Activated CD8-positive, alpha-beta memory T cell treated with anti-CD3 and anti-CD28 coated beads, Interleukin-2, amount 10 ng/mL, durations not matched to agents 7 days and 5 days (primary cell): ENCODE measurements at regions not wholly inside any gene's neighbourhood (a gene's known extent, or its start where the extent isn't known, plus 50 kb on each side); places are given as distances from the start of the nearest gene placed in this dataset.

Source experiments
- ATAC-seq: fragments of 150-1000 bp; cut with Tn5 transposase; one replicate; pipeline ENCODE4 v1.10.0; 2021; ENCODE audit warnings: moderate library complexity
- CTCF ChIA-PET: fragments of 350-600 bp; sonication (Branson Sonifier 250); formaldehyde crosslinking; loops from one replicate; lab custom pipeline; 2021; ENCODE audit warnings: antibody characterized with exemption; lab: Charles Lee
- DNase-seq: peaks from one replicate; pipeline ENCODE4 v3.0.0-alpha.2; 2020
- H3K27ac Mint-ChIP-seq: one replicate; pipeline ENCODE4 v1.8.0; 2021; ENCODE audit warnings: mild to moderate bottlenecking, mixed read lengths
- H3K27me3 Mint-ChIP-seq: one replicate; pipeline ENCODE4 v1.8.0; 2021; ENCODE audit warnings: mixed read lengths
- H3K36me3 Mint-ChIP-seq: one replicate; pipeline ENCODE4 v1.8.0; 2021; ENCODE audit warnings: mild to moderate bottlenecking, mixed read lengths
- H3K4me1 Mint-ChIP-seq: one replicate; pipeline ENCODE4 v1.8.0; 2021; ENCODE audit warnings: mixed read lengths
- H3K4me3 Mint-ChIP-seq: one replicate; pipeline ENCODE4 v1.8.0; 2021; ENCODE audit warnings: mild to moderate bottlenecking, moderate library complexity, mixed read lengths
- H3K9me3 Mint-ChIP-seq: one replicate; pipeline ENCODE4 v1.8.0; 2022; ENCODE audit warnings: low read depth, mixed read lengths

DNA sequence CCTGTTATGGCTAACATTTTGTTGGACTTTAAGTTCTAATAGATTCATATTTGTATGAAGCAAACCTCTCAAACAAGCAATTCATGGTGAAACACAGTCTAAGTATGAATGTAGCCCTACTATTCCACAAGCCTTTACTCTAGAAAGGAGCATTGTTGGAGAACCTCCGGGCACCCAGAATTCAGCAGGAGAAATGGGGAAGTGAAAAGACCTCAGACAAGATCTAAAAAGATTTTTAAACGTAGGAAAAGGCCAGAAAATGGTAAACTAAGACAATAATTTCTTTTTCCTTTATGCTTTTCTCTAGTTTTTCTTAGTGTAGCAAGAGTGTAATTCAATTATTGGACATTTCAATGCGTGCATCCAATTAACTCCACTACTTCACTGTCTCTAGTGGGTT, 426.4 kb downstream of the INSC start:
- ATAC-seq (no peak), DNase-seq (no peak)
- H3K27ac Mint-ChIP-seq = no peak overlapping the region
- H3K4me3 Mint-ChIP-seq = no peak overlapping the region
- H3K4me1 Mint-ChIP-seq = no peaks in the 10 kb centered on the region
- CTCF ChIA-PET = no interaction called here
- H3K36me3 Mint-ChIP-seq = no peaks in the 10 kb centered on the region
- no peaks in the 10 kb centered on the region for H3K27me3 Mint-ChIP-seq
- no peaks in the 10 kb centered on the region for H3K9me3 Mint-ChIP-seq

DNA sequence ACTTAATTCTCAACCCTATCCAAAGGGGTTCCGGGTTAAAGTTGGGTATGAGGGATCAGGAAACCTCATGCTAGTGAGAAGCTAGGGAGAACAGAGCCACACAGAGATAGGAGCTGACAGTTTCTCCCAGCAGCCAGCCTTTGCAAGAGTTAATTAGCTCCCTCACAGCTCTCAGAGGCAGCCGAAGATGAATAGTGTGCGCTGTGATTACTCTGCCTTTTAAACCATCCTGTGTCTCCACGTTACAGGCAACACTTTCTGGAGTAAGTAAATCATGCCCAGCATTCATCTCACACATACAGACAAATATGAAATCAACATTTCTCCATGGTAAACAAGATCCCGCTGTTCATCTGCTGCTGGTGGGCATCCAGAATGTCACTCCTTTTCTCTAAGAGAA, 429.6 kb downstream of the INSC start:
- Mint-ChIP-seq H3K4me1 (no peaks in the 10 kb centered on the region), H3K36me3 (no peaks in the 10 kb centered on the region), H3K27me3 (no peaks in the 10 kb centered on the region), H3K9me3 (no peaks in the 10 kb centered on the region), H3K4me3 (no peak overlapping the region), H3K27ac (no peak overlapping the region)
- ATAC-seq = no peak
- CTCF ChIA-PET = no interaction called here
- no peak for DNase-seq

DNA sequence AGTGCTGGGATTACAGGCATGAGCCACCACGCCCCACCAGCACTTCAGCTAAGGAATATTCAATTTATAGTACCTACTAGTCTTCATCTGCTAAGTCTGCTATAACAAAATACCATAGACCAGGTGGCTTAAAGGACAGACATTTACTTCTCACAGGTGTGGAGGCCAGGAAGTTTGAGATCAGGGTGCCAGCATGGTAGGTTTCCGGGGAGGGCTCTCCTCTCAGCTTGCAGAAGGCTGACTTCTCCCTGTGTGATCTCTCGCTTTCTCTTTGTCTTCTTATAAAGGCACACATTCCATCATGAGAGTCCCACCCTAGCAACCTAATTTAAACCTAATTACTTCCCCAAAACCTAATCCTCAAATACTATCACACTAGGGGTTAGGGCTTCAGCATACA, 433.0 kb downstream of the INSC start:
- Mint-ChIP-seq H3K4me3 (no peak overlapping the region), H3K9me3 (peaks cover 2% of the 10 kb centered on the region), H3K27me3 (no peaks in the 10 kb centered on the region), H3K4me1 (no peaks in the 10 kb centered on the region), H3K27ac (no peak overlapping the region), H3K36me3 (no peaks in the 10 kb centered on the region)
- CTCF ChIA-PET = no interaction called here
- ATAC-seq = no peak
- DNase-seq = no peak

DNA sequence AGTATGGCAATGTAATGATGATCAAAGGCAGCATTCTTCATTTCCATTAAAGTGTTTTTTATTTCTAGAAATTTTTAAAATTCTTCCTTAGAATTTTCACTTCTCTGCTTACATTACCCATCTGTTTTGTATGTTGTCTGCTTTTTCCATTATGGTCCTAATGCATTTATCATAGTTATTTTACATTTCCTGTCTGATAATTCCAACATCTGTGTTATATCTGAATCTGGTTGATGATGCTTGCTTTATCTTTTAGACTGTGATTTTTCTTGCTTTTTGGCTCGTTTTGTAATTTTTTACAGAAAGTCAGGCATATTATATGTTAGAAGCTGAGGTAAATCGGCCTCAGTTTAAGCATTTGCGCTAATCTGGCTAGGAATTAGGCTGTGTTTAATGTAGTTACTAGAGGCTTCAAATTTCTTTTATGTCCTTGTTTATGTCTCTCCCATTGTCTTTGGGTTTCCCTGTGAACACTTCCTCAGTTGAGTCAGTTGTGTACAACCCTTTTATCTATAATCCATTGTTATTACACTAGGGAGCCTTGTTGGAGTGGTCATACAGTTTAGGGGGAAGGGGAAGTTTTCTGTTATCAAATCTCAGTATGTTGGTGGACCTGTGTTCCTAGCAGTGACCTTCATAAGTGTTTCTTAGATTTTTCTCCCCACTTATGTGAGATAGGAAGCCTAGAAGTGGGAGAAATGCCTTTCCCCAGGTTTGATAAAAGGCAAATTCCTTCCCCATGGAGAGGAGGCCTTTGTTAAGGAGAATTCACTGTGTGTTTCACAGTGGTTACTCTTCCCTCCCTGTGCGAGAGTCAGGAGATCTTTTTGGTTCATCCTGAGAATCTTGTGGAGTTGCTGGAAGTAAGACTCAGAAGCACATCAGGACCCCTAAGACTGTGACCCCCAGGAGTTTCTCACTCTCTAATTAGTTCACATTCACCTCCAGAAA, 437.5 kb downstream of the INSC start:
- CTCF ChIA-PET = no interaction called here
- ATAC-seq (no peak), DNase-seq (no peak)
- H3K4me3 Mint-ChIP-seq = no peak overlapping the region
- H3K36me3 Mint-ChIP-seq = no peaks in the 10 kb centered on the region
- no peaks in the 10 kb centered on the region for H3K4me1 Mint-ChIP-seq
- peaks cover 2% of the 10 kb centered on the region for H3K9me3 Mint-ChIP-seq
- H3K27ac Mint-ChIP-seq = no peak overlapping the region
- H3K27me3 Mint-ChIP-seq = no peaks in the 10 kb centered on the region

DNA sequence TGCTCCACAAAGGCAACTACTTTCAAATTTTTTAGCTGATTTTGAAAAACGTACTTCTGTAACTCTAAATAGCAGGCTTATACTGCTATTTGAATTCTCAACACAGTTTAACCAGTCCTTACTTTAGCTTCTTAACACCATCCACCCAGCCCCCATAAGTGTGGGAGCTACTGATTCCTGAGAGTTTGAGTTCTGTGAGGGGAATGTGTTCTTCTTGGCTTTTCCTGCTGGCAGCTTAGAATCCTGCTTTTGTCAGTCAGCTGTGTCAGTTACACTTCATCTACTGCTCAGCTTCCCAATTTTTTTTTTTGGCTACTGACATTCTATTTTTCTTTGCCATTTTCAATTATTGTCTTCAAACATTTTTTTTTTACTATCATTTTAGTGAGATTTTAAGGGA, 440.4 kb downstream of the INSC start:
- ATAC-seq (no peak), DNase-seq (no peak)
- no peaks in the 10 kb centered on the region for H3K27me3 Mint-ChIP-seq
- no peak overlapping the region for H3K27ac Mint-ChIP-seq
- no peaks in the 10 kb centered on the region for H3K4me1 Mint-ChIP-seq
- H3K4me3 Mint-ChIP-seq = no peak overlapping the region
- H3K9me3 Mint-ChIP-seq = peaks cover 2% of the 10 kb centered on the region
- CTCF ChIA-PET = no interaction called here
- H3K36me3 Mint-ChIP-seq = no peaks in the 10 kb centered on the region

DNA sequence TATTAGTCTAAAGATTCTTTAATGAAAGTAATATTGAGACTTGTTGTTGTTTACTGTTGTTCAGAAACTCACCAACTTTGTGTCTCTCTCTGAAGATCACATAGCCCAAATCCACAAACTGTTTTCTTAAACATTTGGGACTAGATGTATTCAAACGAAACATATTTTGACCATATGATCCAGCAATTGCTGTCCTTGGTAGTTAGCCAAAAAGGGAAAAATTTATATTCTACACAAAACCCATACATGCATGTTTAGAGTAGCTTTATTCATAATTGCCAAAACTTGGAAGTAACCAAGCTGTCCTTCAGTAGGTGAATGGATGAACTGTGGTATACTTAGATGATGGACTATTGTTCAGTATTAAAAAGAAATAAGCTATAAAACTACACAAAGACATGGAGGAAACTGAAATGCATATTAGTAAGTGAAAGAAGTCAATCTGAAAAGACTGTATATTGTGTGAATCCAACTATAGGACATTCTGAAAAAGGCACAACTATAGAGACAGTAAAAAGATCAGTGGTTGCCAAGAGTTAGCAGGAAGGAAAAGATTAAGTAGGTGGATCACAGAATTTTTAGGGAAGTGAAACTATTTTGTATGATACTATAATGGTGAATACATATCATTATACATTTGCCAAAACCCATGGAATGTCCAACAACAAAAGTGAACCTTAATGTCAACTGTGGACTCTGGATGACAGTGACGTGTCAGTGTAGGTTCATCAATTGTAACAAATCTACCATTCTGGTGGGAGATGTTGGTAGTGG, 442.9 kb downstream of the INSC start:
- no peak overlapping the region for H3K27ac Mint-ChIP-seq
- DNase-seq = no peak
- H3K4me3 Mint-ChIP-seq = no peak overlapping the region
- no peaks in the 10 kb centered on the region for H3K4me1 Mint-ChIP-seq
- no peaks in the 10 kb centered on the region for H3K9me3 Mint-ChIP-seq
- H3K27me3 Mint-ChIP-seq = no peaks in the 10 kb centered on the region
- CTCF ChIA-PET = no interaction called here
- no peaks in the 10 kb centered on the region for H3K36me3 Mint-ChIP-seq
- ATAC-seq = no peak

DNA sequence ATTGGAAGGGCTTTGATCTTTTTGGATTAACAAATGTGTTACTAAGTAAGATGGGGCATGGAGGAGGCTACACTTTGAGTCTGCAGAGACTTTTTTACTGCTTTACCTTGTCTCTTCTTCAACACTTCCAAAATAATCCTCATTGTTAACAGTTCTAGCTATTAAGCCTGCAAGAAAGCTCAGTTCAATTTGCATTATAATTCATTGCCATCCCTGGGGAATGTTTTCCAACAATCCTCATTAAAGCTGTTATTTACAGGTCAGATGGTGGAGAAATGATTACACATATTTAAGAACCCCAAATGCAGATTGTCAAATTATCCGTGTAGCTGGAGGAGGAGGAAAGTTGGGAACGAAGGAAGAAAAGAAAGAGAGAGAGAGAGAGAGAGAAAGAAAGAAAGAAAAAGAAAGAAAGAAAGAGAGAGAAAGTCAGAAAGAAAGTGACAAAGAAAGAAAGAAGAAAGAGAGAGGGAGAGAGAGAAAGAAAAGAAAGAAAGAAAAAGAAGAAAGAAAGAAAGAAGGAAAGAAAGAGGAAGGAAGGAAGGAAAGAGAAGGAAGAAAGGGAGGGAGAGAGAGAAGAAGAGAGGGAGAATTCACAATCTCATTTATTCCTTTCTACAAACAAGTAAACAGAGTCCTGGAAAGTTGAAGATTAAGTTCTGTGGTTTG, 443.9 kb downstream of the INSC start:
- Mint-ChIP-seq H3K9me3 (no peaks in the 10 kb centered on the region), H3K4me1 (no peaks in the 10 kb centered on the region), H3K27ac (no peak overlapping the region), H3K4me3 (no peak overlapping the region), H3K36me3 (no peaks in the 10 kb centered on the region), H3K27me3 (no peaks in the 10 kb centered on the region)
- DNase-seq = no peak
- CTCF ChIA-PET = no interaction called here
- ATAC-seq = no peak

DNA sequence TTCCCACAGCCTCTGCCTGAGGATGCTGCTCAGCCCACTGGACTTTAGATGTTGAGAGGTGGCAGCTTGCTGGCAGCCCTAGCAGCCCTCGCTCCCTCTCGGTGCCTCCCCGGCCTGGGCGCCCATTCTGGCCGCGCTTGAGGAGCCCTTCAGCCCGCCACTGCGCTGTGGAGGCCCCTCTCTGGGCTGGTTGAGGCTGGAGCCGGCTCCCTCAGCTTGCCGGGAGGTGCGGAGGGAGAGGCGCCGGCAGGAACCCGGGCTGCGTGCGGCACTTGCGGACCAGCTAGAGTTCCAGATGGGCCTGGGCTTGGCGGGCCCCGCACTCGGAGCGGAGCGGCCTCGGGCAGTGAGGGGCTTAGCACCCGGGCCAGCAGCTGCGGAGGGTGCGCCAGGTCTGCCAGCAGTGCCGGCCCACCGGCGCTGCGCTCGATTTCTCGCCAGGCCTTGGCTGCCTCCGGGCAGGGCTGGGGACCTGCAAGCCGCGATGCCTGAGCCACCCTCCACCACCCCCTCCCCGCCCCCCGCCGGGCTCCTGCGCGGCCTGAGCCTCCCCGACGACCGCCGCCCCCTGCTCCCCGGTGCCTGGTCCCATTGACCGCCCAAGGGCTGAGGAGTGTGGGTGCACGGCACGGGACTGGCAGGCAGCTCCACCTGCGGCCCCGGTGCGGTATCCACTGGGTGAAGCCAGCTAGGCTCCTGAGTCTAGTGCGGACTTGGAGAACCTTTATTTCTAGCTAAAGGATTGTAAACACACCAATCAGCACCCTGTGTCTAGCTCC, 446.2 kb downstream of the INSC start:
- no peaks in the 10 kb centered on the region for H3K9me3 Mint-ChIP-seq
- H3K4me3 Mint-ChIP-seq = no peak overlapping the region
- no peaks in the 10 kb centered on the region for H3K4me1 Mint-ChIP-seq
- DNase-seq (no peak), ATAC-seq (no peak)
- CTCF ChIA-PET = no interaction called here
- no peak overlapping the region for H3K27ac Mint-ChIP-seq
- H3K27me3 Mint-ChIP-seq = no peaks in the 10 kb centered on the region
- H3K36me3 Mint-ChIP-seq = no peaks in the 10 kb centered on the region

DNA sequence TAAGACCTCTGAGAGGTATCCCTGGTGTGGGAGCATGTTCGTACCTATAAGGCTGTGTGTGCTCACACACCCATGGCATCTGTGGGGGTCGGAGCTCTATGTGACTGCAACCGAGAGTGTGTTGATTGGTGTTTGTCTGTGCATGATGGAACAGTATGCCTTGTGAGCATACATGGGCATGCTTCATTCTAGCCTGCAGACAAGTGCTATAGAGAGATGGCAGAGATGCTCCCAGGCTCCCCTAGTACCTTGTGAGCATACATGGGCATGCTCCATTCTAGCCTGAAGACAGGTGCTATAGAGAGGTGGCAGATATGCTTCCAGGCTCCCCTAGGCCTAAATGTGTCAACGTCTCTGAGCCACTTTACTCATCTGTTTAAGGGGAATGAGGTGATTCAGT, 447.5 kb downstream of the INSC start:
- Mint-ChIP-seq H3K27me3 (no peaks in the 10 kb centered on the region), H3K9me3 (no peaks in the 10 kb centered on the region), H3K36me3 (no peaks in the 10 kb centered on the region), H3K4me3 (no peak overlapping the region), H3K4me1 (no peaks in the 10 kb centered on the region), H3K27ac (no peak overlapping the region)
- CTCF ChIA-PET = no interaction called here
- ATAC-seq (no peak), DNase-seq (no peak)

DNA sequence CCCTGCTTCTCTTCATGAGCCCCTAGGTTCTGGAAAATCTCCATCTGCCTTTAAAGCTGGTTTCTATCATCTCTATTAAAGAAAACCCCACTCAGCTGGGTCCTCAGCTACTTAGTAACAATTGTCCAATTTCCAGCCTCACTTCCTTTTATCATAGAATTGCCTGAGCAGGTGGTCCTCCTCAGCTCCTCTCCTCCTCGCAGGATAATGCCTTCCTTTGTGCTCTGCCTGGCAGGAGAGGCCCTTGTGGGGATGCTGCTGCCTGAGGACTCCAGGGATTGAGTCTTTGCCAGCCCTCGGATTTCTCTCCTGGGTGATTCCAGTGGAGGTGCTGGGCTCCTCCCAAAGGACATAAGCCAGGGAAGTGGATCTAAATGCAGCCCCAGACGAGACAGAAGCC, 448.3 kb downstream of the INSC start:
- Mint-ChIP-seq H3K9me3 (no peaks in the 10 kb centered on the region), H3K36me3 (no peaks in the 10 kb centered on the region), H3K4me1 (no peaks in the 10 kb centered on the region), H3K4me3 (no peak overlapping the region), H3K27me3 (no peaks in the 10 kb centered on the region), H3K27ac (no peak overlapping the region)
- no peak for DNase-seq
- no peak for ATAC-seq
- CTCF ChIA-PET = no interaction called here

DNA sequence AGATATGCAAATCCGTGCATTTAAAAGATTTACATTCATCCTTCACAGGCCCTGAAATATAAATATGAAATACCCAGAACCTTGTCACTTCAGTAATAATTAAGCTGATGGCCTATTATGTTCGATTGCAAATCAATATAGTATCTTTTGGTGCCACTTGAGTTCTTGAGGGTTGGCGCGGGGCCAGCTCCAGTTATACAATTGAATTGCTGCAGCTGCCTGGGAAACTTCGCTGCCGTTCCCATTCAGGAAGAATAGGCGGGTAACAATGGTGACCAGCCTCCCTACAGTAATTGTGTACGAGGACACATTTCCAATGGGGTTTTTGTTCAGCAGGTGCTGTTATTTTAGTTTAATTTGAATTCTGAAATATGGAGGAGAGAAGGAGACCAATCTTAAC, 451.2 kb downstream of the INSC start:
- no peak overlapping the region for H3K27ac Mint-ChIP-seq
- no peaks in the 10 kb centered on the region for H3K4me1 Mint-ChIP-seq
- no peaks in the 10 kb centered on the region for H3K36me3 Mint-ChIP-seq
- DNase-seq = no peak
- no peaks in the 10 kb centered on the region for H3K9me3 Mint-ChIP-seq
- CTCF ChIA-PET = no interaction called here
- ATAC-seq = no peak
- H3K27me3 Mint-ChIP-seq = no peaks in the 10 kb centered on the region
- no peak overlapping the region for H3K4me3 Mint-ChIP-seq

DNA sequence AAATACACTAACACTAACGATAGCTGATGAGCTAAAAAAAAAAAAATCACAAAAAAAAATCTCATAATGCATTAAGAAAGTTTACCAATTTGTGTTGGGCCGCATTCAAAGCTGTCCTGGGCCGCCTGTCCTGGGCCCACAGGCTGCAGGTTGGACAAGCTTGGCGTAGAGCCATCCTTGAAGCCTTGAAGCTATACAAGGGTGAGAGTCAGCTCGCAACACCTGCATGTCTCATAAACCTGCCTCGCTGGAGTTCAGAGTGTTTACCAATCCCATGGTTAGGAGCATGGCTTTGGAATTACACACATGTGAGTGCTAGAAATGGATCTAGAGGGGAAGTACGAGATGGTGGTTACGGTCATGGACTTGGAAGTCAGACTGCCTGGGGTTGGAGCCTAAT, 453.7 kb downstream of the INSC start:
- no peak for ATAC-seq
- Mint-ChIP-seq H3K9me3 (no peaks in the 10 kb centered on the region), H3K4me1 (no peaks in the 10 kb centered on the region), H3K4me3 (no peak overlapping the region), H3K27me3 (no peaks in the 10 kb centered on the region), H3K36me3 (no peaks in the 10 kb centered on the region), H3K27ac (no peak overlapping the region)
- CTCF ChIA-PET = no interaction called here
- no peak for DNase-seq

DNA sequence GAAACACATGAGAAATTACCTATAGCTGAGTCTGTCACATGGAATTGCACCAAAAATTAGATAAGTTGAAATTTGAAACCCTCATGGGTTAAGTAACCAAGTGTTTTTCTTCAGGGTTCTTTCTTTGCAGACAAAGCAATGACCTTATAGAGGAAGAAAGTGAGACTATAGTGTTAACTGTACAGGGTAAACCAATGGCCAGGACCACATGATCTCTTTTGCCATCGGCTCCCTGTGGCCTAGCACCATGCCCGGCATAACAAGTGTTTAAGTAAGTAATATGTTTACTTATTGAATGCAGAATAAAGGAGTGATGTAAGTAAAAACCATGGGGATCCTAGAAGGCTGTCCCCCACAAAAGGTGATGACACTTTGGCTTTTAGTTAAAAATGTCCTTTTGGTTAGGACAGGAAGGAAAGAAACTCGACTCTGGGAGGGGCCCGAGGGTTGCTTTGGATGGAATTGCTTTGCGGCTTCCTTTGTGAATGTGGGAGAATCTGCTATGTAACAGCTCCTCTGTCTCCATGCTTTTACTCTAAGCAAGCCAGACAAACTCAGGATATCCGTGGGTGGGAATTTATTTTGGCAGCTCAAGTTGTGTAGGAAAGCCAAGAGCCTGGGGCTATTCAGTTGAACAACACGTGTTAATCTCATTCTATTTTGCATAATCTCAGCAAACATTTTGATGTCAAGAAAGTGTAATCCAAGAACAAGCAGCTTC, 454.7 kb downstream of the INSC start:
- Mint-ChIP-seq H3K27me3 (no peaks in the 10 kb centered on the region), H3K36me3 (no peaks in the 10 kb centered on the region), H3K9me3 (no peaks in the 10 kb centered on the region), H3K27ac (no peak overlapping the region), H3K4me1 (no peaks in the 10 kb centered on the region), H3K4me3 (no peak overlapping the region)
- DNase-seq (no peak), ATAC-seq (no peak)
- CTCF ChIA-PET = no interaction called here
